SK-N-SH (cell line): ENCODE measurements at regions not wholly inside any gene's neighbourhood (a gene's known extent, or its start where the extent isn't known, plus 50 kb on each side); places are given as distances from the start of the nearest gene placed in this dataset.

ENCODE experiments used
- CTCF ChIA-PET: fragments of 300-600, 350-600 bp; formaldehyde crosslinking; extraction: SDS; loops from one replicate; lab custom pipeline; 2021; lab: Yijun Ruan, JAX
- POLR2A ChIA-PET: fragments of 350-600 bp; sonication (Branson Sonifier 250); formaldehyde crosslinking; extraction: SDS; loops from one replicate; lab custom pipeline; 2020; ENCODE audit warnings: antibody characterized with exemption, inconsistent platforms; lab: Yijun Ruan, JAX
- DNase-seq: peaks from one replicate; pipeline ENCODE4 v3.0.0; 2012
- H2AFZ ChIP-seq: fragments of 200-600 bp; sonication (generic); 2 replicates; pipeline ENCODE4 v1.8.1; 2016; ENCODE audit warnings: antibody characterized with exemption, mild to moderate bottlenecking, low read depth
- H3F3A ChIP-seq: fragments of 200-600 bp; sonication (generic); replicated peaks from 2 replicates; pipeline ENCODE3; 2016; ENCODE audit warnings: antibody characterized with exemption, mild to moderate bottlenecking; ENCODE audit not compliant: insufficient read depth
- H3K27ac ChIP-seq, 2 experiments: fragments of 200-500 bp in 1 of 2; fragments of 200-600 bp in 1 of 2; sonication (Bioruptor generic) in 1 of 2; sonication (generic), shearing (Covaris generic) in 1 of 2; 2 replicates each; pipeline versions ENCODE4 v1.5.1 to v1.6.1; 2014 to 2016; ENCODE audit warnings: low read depth in 2 of 2, inconsistent platforms in 1 of 2, low read length in 1 of 2, mild to moderate bottlenecking in 1 of 2, mixed read lengths in 1 of 2
- H3K27me3 ChIP-seq: fragments of 200-600 bp; sonication (generic), shearing (Covaris generic); 2 replicates; pipeline ENCODE4 v1.6.1; 2016; ENCODE audit warnings: mixed run types; ENCODE audit not compliant: insufficient read depth
- H3K36me3 ChIP-seq, 2 experiments: fragments of 200-500 bp in 1 of 2; fragments of 200-600 bp in 1 of 2; sonication (Bioruptor generic) in 1 of 2; sonication (generic) in 1 of 2; replicated peaks in 1 of 2; 2 replicates each; pipeline versions ENCODE3 to v1.5.1; 2014 to 2016; ENCODE audit warnings: low read length in 1 of 2, mild to moderate bottlenecking in 1 of 2; ENCODE audit not compliant: insufficient read depth in 2 of 2, control insufficient read depth in 1 of 2
- H3K4me1 ChIP-seq, 2 experiments: fragments of 200-500 bp in 1 of 2; fragments of 200-600 bp in 1 of 2; sonication (Bioruptor generic) in 1 of 2; sonication (generic), shearing (Covaris generic) in 1 of 2; 2 replicates each; pipeline versions ENCODE4 v1.5.1 to v1.6.1; 2014 to 2016; ENCODE audit warnings: low read depth in 1 of 2, low read length in 1 of 2, mixed run types in 1 of 2; ENCODE audit not compliant: insufficient read depth in 2 of 2, control insufficient read depth in 1 of 2
- H3K4me2 ChIP-seq: fragments of 200-600 bp; sonication (generic), shearing (Covaris generic); 2 replicates; pipeline ENCODE4 v1.6.1; 2017; ENCODE audit warnings: mixed run types
- H3K4me3 ChIP-seq, 2 experiments: fragments of 200-500 bp in 1 of 2; fragments of 200-600 bp in 1 of 2; sonication (Bioruptor generic) in 1 of 2; sonication (generic), shearing (Covaris generic) in 1 of 2; 2 replicates each; pipeline versions ENCODE4 v1.5.1 to v1.8.1; 2014 to 2016; ENCODE audit warnings: low read depth in 2 of 2, inconsistent platforms in 1 of 2, low read length in 1 of 2, mild to moderate bottlenecking in 1 of 2, mixed read lengths in 1 of 2, moderate library complexity in 1 of 2
- H3K79me2 ChIP-seq: fragments of 200-600 bp; sonication (generic); 2 replicates; pipeline ENCODE4 v1.8.1; 2017; ENCODE audit warnings: mild to moderate bottlenecking; ENCODE audit not compliant: insufficient read depth
- H3K9ac ChIP-seq: fragments of 200-600 bp; sonication (generic); 2 replicates; pipeline ENCODE4 v1.6.1; 2017; ENCODE audit warnings: mixed run types
- H3K9me2 ChIP-seq: fragments of 200-600 bp; sonication (generic); 2 replicates; pipeline ENCODE4 v1.6.1; 2017; ENCODE audit warnings: mixed run types
- H3K9me3 ChIP-seq: fragments of 200-600 bp; sonication (generic); 2 replicates; pipeline ENCODE4 v1.6.1; 2017; ENCODE audit warnings: mixed run types, mild to moderate bottlenecking, moderate library complexity
- H4K20me1 ChIP-seq: fragments of 200-600 bp; sonication (generic); 2 replicates; pipeline ENCODE4 v1.6.1; 2017; ENCODE audit warnings: mild to moderate bottlenecking, mixed run types; ENCODE audit not compliant: insufficient read depth
- EP300 ChIP-seq, 2 experiments: IDR thresholded peaks; 2 replicates each; pipeline versions ENCODE4 v1.4.0 to v1.6.1; 2012; ENCODE audit warnings: borderline replicate concordance in 1 of 2, low read depth in 1 of 2, low read length in 1 of 2
- FOSL2 ChIP-seq: IDR thresholded peaks from 2 replicates; pipeline ENCODE4 v1.4.0; 2012; ENCODE audit warnings: low read depth, mild to moderate bottlenecking, moderate library complexity, borderline replicate concordance
- FOXM1 ChIP-seq: IDR thresholded peaks from 2 replicates; pipeline ENCODE4 v1.4.0; 2012; ENCODE audit warnings: low read depth, mild to moderate bottlenecking
- GABPA ChIP-seq: IDR thresholded peaks from 2 replicates; pipeline ENCODE4 v1.4.0; 2012; ENCODE audit warnings: low read depth, mild to moderate bottlenecking
- JUND ChIP-seq: IDR thresholded peaks from 2 replicates; pipeline ENCODE4 v1.4.0; 2012
- NFIC ChIP-seq: IDR thresholded peaks from 2 replicates; pipeline ENCODE4 v1.4.0; 2012; ENCODE audit warnings: borderline replicate concordance
- PBX3 ChIP-seq: IDR thresholded peaks from 2 replicates; pipeline ENCODE4; 2012
- RAD21 ChIP-seq: IDR thresholded peaks from 2 replicates; pipeline ENCODE4 v1.6.1; 2012; ENCODE audit warnings: mild to moderate bottlenecking, low read length
- RCOR1 ChIP-seq: fragments of 150-350 bp; IDR thresholded peaks from 2 replicates; pipeline ENCODE4 v1.6.1; 2017; ENCODE audit warnings: antibody characterized with exemption, low read length
- RFX5 ChIP-seq: IDR thresholded peaks from 2 replicates; pipeline ENCODE4 v1.6.1; 2012; ENCODE audit warnings: mild to moderate bottlenecking, improper control_type of control experiment, low read length
- TAF1 ChIP-seq: IDR thresholded peaks from 2 replicates; pipeline ENCODE4 v1.6.1; 2012; ENCODE audit warnings: low read depth, mild to moderate bottlenecking, low read length, moderate library complexity, borderline replicate concordance
- TCF12 ChIP-seq: IDR thresholded peaks from 2 replicates; pipeline ENCODE4 v1.4.0; 2012
- WGBS: methylation state at CpG from one replicate; pipeline ENCODE4 v1.1.6; 2017; ENCODE audit warnings: low lambda C conversion rate; 5-methylcytosine and 5-hydroxymethylcytosine counted together
- TF ChIP-seq, protein P1 (sequence below): IDR thresholded peaks from 2 replicates; pipeline ENCODE4 v1.6.1; 2012; ENCODE audit warnings: mild to moderate bottlenecking, low read depth, low read length, moderate library complexity
- TF ChIP-seq, protein P2 (sequence below): IDR thresholded peaks from 2 replicates; pipeline ENCODE4 v1.4.0; 2012; ENCODE audit warnings: low read depth, borderline replicate concordance
- TF ChIP-seq, protein P3 (sequence below): fragments of 200-600 bp; sonication (generic); IDR thresholded peaks from 2 replicates; pipeline ENCODE4 v1.6.1; 2017; ENCODE audit warnings: antibody characterized with exemption, mild to moderate bottlenecking, moderate library complexity
- TF ChIP-seq, protein P4 (sequence below): IDR thresholded peaks from 2 replicates; pipeline ENCODE4 v1.4.0; 2012; ENCODE audit warnings: low read depth
- TF ChIP-seq, protein P5 (sequence below): fragments of 150-350 bp; IDR thresholded peaks from 2 replicates; pipeline ENCODE4 v1.6.1; 2017; ENCODE audit warnings: antibody characterized with exemption, low read length, low read depth, borderline replicate concordance

GRCh38 chr15:87577336-87577735 lies 679.2 kb downstream of the NTRK3 start (continued):
- TF ChIP-seq, protein P1, sequence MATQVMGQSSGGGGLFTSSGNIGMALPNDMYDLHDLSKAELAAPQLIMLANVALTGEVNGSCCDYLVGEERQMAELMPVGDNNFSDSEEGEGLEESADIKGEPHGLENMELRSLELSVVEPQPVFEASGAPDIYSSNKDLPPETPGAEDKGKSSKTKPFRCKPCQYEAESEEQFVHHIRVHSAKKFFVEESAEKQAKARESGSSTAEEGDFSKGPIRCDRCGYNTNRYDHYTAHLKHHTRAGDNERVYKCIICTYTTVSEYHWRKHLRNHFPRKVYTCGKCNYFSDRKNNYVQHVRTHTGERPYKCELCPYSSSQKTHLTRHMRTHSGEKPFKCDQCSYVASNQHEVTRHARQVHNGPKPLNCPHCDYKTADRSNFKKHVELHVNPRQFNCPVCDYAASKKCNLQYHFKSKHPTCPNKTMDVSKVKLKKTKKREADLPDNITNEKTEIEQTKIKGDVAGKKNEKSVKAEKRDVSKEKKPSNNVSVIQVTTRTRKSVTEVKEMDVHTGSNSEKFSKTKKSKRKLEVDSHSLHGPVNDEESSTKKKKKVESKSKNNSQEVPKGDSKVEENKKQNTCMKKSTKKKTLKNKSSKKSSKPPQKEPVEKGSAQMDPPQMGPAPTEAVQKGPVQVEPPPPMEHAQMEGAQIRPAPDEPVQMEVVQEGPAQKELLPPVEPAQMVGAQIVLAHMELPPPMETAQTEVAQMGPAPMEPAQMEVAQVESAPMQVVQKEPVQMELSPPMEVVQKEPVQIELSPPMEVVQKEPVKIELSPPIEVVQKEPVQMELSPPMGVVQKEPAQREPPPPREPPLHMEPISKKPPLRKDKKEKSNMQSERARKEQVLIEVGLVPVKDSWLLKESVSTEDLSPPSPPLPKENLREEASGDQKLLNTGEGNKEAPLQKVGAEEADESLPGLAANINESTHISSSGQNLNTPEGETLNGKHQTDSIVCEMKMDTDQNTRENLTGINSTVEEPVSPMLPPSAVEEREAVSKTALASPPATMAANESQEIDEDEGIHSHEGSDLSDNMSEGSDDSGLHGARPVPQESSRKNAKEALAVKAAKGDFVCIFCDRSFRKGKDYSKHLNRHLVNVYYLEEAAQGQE, result no peak

- no peak overlapping the region for H3K27ac ChIP-seq
- peaks cover 4% of the 10 kb centered on the region; the same call in 1 of the 2 replicates for H3K9me2 ChIP-seq
- ChIA-PET POLR2A (no interaction called here), CTCF (no interaction called here)
- H3K27me3 ChIP-seq, result no peaks in the 10 kb centered on the region
- no peaks in the 10 kb centered on the region; a peak in 1 of 4 replicates for H3K4me1 ChIP-seq
- H3K4me3 ChIP-seq, result no peak overlapping the region
- WGBS, result 57% methylated on average over 3 of the region's 3 CpGs
- H3K36me3 ChIP-seq, result no peaks in the 10 kb centered on the region
- no peaks in the 10 kb centered on the region for H3F3A ChIP-seq
- DNase-seq, result no peak
- no peak overlapping the region for H3K4me2 ChIP-seq
- H4K20me1 ChIP-seq, result no peaks in the 10 kb centered on the region
- no peak overlapping the region for H3K9ac ChIP-seq
- H3K9me3 ChIP-seq, result no peaks in the 10 kb centered on the region
- no peaks in the 10 kb centered on the region for H3K79me2 ChIP-seq
- TF ChIP-seq RCOR1 (no peak), FOSL2 (no peak), RAD21 (no peak), TCF12 (no peak), EP300 (IDR thresholded peaks at IDR 0.05; ENCODE audit: borderline replicate concordance in 1 of 2, low read depth in 1 of 2, low read length in 1 of 2) (no peak), TAF1 (no peak), PBX3 (no peak), JUND (no peak), GABPA (no peak), RFX5 (no peak), NFIC (no peak), FOXM1 (no peak)
- TF ChIP-seq, protein P2, sequence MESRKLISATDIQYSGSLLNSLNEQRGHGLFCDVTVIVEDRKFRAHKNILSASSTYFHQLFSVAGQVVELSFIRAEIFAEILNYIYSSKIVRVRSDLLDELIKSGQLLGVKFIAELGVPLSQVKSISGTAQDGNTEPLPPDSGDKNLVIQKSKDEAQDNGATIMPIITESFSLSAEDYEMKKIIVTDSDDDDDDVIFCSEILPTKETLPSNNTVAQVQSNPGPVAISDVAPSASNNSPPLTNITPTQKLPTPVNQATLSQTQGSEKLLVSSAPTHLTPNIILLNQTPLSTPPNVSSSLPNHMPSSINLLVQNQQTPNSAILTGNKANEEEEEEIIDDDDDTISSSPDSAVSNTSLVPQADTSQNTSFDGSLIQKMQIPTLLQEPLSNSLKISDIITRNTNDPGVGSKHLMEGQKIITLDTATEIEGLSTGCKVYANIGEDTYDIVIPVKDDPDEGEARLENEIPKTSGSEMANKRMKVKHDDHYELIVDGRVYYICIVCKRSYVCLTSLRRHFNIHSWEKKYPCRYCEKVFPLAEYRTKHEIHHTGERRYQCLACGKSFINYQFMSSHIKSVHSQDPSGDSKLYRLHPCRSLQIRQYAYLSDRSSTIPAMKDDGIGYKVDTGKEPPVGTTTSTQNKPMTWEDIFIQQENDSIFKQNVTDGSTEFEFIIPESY, result no peak
- TF ChIP-seq, protein P3, sequence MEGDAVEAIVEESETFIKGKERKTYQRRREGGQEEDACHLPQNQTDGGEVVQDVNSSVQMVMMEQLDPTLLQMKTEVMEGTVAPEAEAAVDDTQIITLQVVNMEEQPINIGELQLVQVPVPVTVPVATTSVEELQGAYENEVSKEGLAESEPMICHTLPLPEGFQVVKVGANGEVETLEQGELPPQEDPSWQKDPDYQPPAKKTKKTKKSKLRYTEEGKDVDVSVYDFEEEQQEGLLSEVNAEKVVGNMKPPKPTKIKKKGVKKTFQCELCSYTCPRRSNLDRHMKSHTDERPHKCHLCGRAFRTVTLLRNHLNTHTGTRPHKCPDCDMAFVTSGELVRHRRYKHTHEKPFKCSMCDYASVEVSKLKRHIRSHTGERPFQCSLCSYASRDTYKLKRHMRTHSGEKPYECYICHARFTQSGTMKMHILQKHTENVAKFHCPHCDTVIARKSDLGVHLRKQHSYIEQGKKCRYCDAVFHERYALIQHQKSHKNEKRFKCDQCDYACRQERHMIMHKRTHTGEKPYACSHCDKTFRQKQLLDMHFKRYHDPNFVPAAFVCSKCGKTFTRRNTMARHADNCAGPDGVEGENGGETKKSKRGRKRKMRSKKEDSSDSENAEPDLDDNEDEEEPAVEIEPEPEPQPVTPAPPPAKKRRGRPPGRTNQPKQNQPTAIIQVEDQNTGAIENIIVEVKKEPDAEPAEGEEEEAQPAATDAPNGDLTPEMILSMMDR, result no peak
- TF ChIP-seq, protein P4, sequence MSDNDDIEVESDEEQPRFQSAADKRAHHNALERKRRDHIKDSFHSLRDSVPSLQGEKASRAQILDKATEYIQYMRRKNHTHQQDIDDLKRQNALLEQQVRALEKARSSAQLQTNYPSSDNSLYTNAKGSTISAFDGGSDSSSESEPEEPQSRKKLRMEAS, result no peak
- TF ChIP-seq, protein P5, sequence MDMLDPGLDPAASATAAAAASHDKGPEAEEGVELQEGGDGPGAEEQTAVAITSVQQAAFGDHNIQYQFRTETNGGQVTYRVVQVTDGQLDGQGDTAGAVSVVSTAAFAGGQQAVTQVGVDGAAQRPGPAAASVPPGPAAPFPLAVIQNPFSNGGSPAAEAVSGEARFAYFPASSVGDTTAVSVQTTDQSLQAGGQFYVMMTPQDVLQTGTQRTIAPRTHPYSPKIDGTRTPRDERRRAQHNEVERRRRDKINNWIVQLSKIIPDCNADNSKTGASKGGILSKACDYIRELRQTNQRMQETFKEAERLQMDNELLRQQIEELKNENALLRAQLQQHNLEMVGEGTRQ, result no peak
- no peak overlapping the region for H2AFZ ChIP-seq
Measured at GRCh38 chr15:87576486-87577176, 679.9 kb downstream of the NTRK3 start.
